BJ (cell line): ENCODE measurements at regions not wholly inside any gene's neighbourhood (a gene's known extent, or its start where the extent isn't known, plus 50 kb on each side); places are given as distances from the start of the nearest gene placed in this dataset.

ENCODE experiments used
- CTCF ChIA-PET: fragments of 350-600 bp; formaldehyde crosslinking; extraction: SDS; loops from one replicate; lab custom pipeline; 2021; ENCODE audit warnings: antibody characterized with exemption, inconsistent platforms; lab: Yijun Ruan, JAX
- POLR2A ChIA-PET: fragments of 300-600 bp; sonication (Branson Sonifier 250); formaldehyde crosslinking; extraction: SDS; loops from one replicate; lab custom pipeline; 2021; ENCODE audit warnings: antibody characterized with exemption; lab: Charles Lee
- DNase-seq: peaks from one replicate; pipeline ENCODE4 v3.0.0-alpha.2; 2011; ENCODE audit warnings: low read depth
- H3K27me3 ChIP-seq: 2 replicates; pipeline ENCODE4 v1.6.0; 2011; ENCODE audit warnings: low read length; ENCODE audit not compliant: control insufficient read depth, insufficient read depth
- H3K36me3 ChIP-seq: 2 replicates; pipeline ENCODE4 v1.5.1; 2011; ENCODE audit warnings: low read length; ENCODE audit not compliant: control insufficient read depth, insufficient read depth
- H3K4me3 ChIP-seq: 2 replicates; pipeline ENCODE4 v1.5.1; 2011; ENCODE audit warnings: low read depth, mild to moderate bottlenecking, control low read depth, low read length
- TF ChIP-seq, protein P1 (sequence below): IDR thresholded peaks from 2 replicates; pipeline ENCODE4 v1.5.1; 2011; ENCODE audit warnings: low read depth, mild to moderate bottlenecking, control low read depth, inconsistent platforms, low read length, moderate library complexity; ENCODE audit not compliant: insufficient read depth

DNA sequence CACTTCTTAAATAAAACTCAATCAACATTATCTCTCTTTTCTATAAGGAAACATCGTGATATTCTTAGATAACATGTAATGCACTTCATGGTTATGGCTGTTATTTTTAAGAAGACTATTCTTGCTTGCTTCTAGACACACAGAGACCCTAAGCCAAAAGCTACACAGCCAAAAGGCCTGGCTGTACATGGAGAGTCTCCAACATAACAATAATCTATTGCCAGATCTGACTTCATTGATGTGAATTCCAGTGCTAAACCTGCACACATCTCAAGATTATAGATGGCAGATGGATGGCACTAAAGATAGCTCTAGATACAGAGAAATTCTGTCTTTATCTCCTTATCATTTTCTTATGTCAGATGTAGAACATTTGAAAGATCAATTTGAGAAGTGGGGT, 811.6 kb upstream of the ZNF608 start:
- Histone ChIP-seq H3K4me3 (no peak overlapping the region), H3K36me3 (no peaks in the 10 kb centered on the region), H3K27me3 (no peaks in the 10 kb centered on the region)
- TF ChIP-seq, protein P1, sequence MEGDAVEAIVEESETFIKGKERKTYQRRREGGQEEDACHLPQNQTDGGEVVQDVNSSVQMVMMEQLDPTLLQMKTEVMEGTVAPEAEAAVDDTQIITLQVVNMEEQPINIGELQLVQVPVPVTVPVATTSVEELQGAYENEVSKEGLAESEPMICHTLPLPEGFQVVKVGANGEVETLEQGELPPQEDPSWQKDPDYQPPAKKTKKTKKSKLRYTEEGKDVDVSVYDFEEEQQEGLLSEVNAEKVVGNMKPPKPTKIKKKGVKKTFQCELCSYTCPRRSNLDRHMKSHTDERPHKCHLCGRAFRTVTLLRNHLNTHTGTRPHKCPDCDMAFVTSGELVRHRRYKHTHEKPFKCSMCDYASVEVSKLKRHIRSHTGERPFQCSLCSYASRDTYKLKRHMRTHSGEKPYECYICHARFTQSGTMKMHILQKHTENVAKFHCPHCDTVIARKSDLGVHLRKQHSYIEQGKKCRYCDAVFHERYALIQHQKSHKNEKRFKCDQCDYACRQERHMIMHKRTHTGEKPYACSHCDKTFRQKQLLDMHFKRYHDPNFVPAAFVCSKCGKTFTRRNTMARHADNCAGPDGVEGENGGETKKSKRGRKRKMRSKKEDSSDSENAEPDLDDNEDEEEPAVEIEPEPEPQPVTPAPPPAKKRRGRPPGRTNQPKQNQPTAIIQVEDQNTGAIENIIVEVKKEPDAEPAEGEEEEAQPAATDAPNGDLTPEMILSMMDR = no peak
- ChIA-PET CTCF (no interaction called here), POLR2A (no interaction called here)
- no peak for DNase-seq

DNA sequence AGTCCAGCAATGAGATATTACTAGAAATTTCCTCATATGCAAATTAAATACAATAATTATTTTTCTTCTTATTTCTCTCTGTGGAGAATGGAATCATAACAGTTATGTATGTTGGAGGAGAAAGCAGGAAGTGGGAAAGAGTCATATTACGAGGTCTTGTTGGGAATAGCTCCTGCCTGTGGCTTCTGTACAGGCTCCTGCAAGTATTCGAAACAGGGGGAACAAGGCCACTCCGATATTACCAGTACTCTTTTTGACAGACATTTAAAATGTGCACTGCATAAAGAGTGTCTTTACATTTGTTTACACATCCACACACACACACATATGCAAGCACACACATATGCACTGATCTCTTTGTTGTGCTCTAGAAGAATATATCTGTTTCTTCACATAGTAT, 812.0 kb upstream of the ZNF608 start:
- ChIA-PET POLR2A (no interaction called here), CTCF (interaction anchor here (0.6 kb wide), 1 partner anchor 146 kb away, joined by 3 read pairs; no protein-coding TSS in a partner anchor)
- H3K27me3 ChIP-seq = no peaks in the 10 kb centered on the region
- DNase-seq = no peak
- H3K36me3 ChIP-seq = no peaks in the 10 kb centered on the region
- no peak overlapping the region for H3K4me3 ChIP-seq
- TF ChIP-seq, protein P1 = no peak

DNA sequence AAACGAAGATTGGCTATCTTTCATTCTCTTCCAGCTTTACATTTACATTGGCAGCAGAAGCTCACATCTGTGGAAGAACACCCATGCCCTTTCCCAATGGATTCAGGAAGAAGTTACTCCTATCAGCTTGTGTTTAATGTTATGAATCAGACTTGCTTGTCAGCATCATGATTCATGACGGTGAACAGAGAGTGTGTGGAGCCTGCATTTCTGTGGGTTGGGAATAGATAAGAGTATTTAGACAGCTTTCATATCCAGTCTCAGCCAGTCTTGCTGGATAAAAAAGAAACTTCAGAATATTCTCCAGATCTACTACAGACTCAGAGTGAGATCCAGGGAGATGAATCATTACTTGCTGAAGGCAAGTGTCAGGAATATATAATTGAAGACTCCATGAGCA, 812.9 kb upstream of the ZNF608 start:
- CTCF ChIA-PET = no interaction called here
- POLR2A ChIA-PET = no interaction called here
- Histone ChIP-seq H3K27me3 (no peaks in the 10 kb centered on the region), H3K4me3 (no peak overlapping the region), H3K36me3 (no peaks in the 10 kb centered on the region)
- TF ChIP-seq, protein P1 = no peak
- DNase-seq = peak; percentile 42

DNA sequence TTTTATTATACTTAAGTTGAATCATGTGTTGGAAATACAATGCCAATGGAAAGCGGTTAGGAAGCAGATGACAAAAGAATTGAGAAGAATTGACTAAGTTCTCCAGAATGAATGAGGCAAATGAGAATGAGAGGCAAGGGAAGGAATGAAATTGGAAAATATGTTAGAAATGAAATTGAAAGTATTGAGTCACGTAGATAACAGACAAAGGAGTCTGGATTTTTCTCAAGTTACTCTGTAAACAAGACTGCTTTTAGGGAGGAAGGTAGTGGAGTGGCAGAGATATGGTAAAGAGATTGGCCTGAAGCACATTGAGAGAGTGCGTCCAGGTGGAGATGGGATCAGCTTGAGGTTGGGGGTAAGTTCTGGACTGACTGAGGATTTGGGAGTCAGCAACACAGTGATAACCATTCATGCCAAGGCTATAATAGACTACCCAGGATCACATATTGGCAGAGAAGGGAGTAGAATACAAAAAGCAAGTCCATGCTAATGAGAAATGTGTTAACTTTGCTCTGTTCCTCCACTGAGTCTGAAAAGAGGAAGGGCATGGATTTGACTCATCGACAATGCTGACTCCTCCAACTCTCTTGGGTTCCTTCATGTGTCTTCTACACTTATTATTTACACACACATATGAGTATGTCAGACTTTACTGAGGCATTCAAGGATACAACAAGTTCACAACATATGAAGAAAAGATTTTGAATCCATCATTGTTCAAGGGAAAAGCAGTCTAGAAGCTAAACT, 814.2 kb upstream of the ZNF608 start:
- no peak for DNase-seq
- H3K4me3 ChIP-seq = no peak overlapping the region
- POLR2A ChIA-PET = no interaction called here
- H3K36me3 ChIP-seq = no peaks in the 10 kb centered on the region
- H3K27me3 ChIP-seq = no peaks in the 10 kb centered on the region
- CTCF ChIA-PET = no interaction called here
- TF ChIP-seq, protein P1 = no peak

DNA sequence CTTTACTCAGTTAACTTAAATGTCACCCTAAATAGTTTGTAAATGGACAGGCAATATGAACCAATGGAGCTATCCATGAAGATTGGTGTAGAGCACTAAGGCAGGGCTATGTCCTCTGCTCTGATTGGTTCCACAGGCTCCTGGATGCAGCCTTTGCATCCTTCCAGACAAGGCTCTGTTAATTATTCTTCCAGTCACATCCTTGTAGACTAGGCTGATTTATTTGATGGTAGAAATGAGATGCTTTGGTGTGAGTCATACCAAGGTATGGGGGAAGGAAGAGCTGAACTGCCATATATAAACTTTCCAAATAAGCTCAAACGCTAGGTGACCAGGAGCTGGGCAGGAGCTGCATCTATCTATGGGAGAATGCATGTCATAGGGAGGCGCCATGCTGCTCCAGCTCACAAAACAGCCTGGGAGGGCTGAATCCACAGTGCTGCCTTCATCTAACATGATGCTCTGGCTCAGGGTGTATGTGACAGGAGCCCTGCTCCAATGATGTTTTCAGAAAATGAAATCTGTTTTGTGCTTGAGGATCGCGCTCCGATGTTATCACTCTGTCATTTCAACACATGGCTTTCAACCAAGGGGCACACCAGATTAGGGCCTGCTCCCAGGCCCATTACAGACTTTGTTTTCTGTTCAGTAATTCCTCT, 818.0 kb upstream of the ZNF608 start:
- TF ChIP-seq, protein P1 = no peak
- ChIA-PET CTCF (no interaction called here), POLR2A (no interaction called here)
- Histone ChIP-seq H3K36me3 (no peaks in the 10 kb centered on the region), H3K4me3 (no peak overlapping the region), H3K27me3 (no peaks in the 10 kb centered on the region)
- DNase-seq = no peak
